Ishikawa (cell line): ENCODE measurements at regions not wholly inside any gene's neighbourhood (a gene's known extent, or its start where the extent isn't known, plus 50 kb on each side); places are given as distances from the start of the nearest gene placed in this dataset.

Experiments used
- CEBPB ChIP-seq: IDR thresholded peaks from 2 replicates; pipeline ENCODE4 v1.6.1; 2012
- CREB1 ChIP-seq: IDR thresholded peaks from 2 replicates; pipeline ENCODE4 v1.6.1; 2012; ENCODE audit warnings: low read depth
- EGR1 ChIP-seq: IDR thresholded peaks from 2 replicates; pipeline ENCODE4 v1.6.1; 2012
- EP300 ChIP-seq: IDR thresholded peaks from 2 replicates; pipeline ENCODE4 v1.6.1; 2012; ENCODE audit warnings: borderline replicate concordance
- FOXM1 ChIP-seq: IDR thresholded peaks from 2 replicates; pipeline ENCODE4 v1.6.1; 2012; ENCODE audit warnings: low read depth, borderline replicate concordance
- NFIC ChIP-seq: IDR thresholded peaks from 2 replicates; pipeline ENCODE4 v1.6.1; 2012
- RAD21 ChIP-seq: IDR thresholded peaks from 2 replicates; pipeline ENCODE4 v1.6.1; 2012; ENCODE audit warnings: low read depth
- TAF1 ChIP-seq: IDR thresholded peaks from 2 replicates; pipeline ENCODE4 v1.6.1; 2012; ENCODE audit warnings: low read depth, mild to moderate bottlenecking
- TCF12 ChIP-seq: IDR thresholded peaks from 2 replicates; pipeline ENCODE4 v1.6.1; 2012; ENCODE audit warnings: low read depth
- TEAD4 ChIP-seq: IDR thresholded peaks from 2 replicates; pipeline ENCODE4 v1.6.1; 2012
- YY1 ChIP-seq: IDR thresholded peaks from 2 replicates; pipeline ENCODE4 v1.6.1; 2012; ENCODE audit warnings: low read depth
- ZBTB7A ChIP-seq: IDR thresholded peaks from 2 replicates; pipeline ENCODE4 v1.6.1; 2012; ENCODE audit warnings: low read depth
- TF ChIP-seq, protein P1 (sequence below): IDR thresholded peaks from 2 replicates; pipeline ENCODE4 v1.6.1; 2012
- TF ChIP-seq, protein P2 (sequence below): IDR thresholded peaks from 2 replicates; pipeline ENCODE4 v1.6.1; 2012; ENCODE audit warnings: low read depth, mild to moderate bottlenecking
- TF ChIP-seq, protein P3 (sequence below): IDR thresholded peaks from 2 replicates; pipeline ENCODE4 v1.6.1; 2012

DNA sequence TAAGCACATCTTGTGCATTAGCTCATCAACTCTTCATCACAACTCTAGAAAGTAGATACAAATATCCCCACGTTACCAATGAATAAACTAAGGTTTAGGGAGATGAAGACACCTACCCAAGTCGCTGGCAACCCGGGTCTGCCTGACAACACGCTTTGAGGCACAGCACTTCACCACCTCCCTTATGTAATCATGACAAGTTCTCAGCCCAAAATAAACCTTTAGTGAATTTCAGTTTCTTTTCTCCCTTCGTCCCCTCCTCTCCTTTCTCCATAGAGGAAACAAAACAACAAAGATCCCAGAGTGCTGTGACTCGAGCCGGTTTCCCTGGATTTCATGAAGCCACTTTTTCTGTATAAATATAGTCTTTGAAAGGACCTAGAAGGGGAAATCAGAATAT is 105.4 kb downstream of the MAFB start:
- TF ChIP-seq, protein P1, sequence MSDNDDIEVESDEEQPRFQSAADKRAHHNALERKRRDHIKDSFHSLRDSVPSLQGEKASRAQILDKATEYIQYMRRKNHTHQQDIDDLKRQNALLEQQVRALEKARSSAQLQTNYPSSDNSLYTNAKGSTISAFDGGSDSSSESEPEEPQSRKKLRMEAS, result no peak

DNA sequence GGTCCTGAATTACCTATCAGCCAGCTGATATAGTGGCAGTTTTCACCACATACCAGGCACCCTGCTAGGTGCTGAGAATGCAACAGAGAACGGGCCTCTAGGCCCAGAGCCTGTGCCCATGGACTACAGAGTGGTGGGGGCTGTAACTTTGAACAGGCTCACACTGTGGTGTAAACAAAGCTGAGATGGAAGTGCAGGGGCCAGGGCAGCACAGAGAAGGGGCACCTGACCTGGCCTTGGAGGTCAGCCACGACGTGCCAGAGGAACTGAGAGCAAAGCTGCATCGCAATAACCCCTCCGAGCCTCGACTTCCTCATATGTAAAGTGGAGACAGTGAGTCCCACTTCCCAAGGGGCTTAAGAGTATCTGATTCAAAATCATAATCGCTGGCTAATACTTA is 105.8 kb downstream of the MAFB start:
- TF ChIP-seq YY1 (no peak), CREB1 (no peak), CEBPB (no peak), NFIC (no peak), EP300 (no peak)
- TF ChIP-seq, protein P1, result no peak
- TF ChIP-seq, protein P2, sequence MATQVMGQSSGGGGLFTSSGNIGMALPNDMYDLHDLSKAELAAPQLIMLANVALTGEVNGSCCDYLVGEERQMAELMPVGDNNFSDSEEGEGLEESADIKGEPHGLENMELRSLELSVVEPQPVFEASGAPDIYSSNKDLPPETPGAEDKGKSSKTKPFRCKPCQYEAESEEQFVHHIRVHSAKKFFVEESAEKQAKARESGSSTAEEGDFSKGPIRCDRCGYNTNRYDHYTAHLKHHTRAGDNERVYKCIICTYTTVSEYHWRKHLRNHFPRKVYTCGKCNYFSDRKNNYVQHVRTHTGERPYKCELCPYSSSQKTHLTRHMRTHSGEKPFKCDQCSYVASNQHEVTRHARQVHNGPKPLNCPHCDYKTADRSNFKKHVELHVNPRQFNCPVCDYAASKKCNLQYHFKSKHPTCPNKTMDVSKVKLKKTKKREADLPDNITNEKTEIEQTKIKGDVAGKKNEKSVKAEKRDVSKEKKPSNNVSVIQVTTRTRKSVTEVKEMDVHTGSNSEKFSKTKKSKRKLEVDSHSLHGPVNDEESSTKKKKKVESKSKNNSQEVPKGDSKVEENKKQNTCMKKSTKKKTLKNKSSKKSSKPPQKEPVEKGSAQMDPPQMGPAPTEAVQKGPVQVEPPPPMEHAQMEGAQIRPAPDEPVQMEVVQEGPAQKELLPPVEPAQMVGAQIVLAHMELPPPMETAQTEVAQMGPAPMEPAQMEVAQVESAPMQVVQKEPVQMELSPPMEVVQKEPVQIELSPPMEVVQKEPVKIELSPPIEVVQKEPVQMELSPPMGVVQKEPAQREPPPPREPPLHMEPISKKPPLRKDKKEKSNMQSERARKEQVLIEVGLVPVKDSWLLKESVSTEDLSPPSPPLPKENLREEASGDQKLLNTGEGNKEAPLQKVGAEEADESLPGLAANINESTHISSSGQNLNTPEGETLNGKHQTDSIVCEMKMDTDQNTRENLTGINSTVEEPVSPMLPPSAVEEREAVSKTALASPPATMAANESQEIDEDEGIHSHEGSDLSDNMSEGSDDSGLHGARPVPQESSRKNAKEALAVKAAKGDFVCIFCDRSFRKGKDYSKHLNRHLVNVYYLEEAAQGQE, result no peak

DNA sequence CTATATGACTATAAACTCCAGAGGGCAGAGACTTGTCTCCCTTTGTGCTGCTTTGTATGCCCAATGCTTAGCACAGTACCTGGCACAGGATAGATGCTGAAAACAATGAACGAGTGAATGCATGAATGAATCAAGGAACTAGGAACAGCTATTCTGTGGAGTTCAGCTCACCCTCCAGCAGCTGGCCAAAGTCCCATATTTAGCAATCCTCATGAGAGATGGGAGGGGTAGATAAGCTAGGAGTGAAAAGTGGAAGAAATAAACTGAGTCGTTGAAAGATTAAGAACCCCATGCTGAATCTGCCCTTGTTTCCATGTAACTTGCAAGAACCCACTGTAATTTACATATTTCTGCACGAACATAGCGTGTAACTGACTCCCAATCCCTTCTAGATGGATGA is 106.5 kb downstream of the MAFB start:
- TF ChIP-seq ZBTB7A, result no peak
- no peak for TF ChIP-seq TAF1
- TF ChIP-seq, protein P3, sequence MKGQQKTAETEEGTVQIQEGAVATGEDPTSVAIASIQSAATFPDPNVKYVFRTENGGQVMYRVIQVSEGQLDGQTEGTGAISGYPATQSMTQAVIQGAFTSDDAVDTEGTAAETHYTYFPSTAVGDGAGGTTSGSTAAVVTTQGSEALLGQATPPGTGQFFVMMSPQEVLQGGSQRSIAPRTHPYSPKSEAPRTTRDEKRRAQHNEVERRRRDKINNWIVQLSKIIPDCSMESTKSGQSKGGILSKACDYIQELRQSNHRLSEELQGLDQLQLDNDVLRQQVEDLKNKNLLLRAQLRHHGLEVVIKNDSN, result no peak
- TF ChIP-seq, protein P1, result no peak
- TF ChIP-seq, protein P2, result no peak
- no peak for TF ChIP-seq RAD21
- no peak for TF ChIP-seq YY1
- TF ChIP-seq NFIC, result no peak
- no peak for TF ChIP-seq CREB1
- TF ChIP-seq CEBPB, result no peak
- TF ChIP-seq FOXM1, result no peak
- TF ChIP-seq EP300, result no peak

DNA sequence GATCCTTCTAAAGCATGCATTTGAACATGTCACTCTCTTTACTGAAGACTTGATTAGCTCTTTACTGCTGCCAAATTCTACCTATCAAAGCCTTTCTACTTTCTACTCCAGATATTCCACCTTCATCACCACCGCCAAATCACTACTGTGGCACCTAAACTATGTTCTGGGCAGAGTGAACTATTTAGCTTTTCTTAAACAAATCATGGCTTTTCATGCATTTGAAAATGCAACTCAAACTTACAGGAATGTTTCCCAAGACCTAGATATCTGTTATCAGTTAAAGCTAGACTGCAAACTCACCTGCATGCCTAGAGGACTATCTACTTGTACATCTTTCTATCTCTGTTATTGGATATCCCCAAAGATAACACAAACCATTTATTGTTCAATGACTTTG is 109.3 kb downstream of the MAFB start:
- TF ChIP-seq NFIC (no peak), CEBPB (no peak), CREB1 (no peak), EP300 (no peak), TEAD4 (no peak), TAF1 (no peak), RAD21 (no peak)
- TF ChIP-seq, protein P3, result no peak

DNA sequence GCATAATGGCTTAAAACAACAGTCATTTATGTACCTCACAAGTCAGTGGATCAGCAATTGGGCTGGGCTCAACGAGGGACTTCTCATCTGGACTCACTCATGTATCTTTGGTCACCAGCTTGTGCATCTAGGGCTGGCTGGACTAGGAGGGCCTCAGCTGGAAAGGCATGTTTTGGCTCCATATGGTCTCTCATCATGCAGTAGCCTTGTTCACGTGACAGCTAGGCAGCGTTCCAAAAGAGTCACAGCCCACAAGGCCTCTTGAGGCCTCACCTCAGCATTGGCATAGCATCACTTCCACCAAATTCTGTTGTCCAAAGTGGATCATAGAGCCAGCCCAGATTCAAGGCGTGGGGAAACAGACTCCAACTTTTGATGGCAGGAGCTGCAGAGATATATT is 110.1 kb downstream of the MAFB start:
- TF ChIP-seq EP300 (no peak), CEBPB (no peak), FOXM1 (no peak), EGR1 (no peak), TCF12 (no peak)
- TF ChIP-seq, protein P3, result no peak
- TF ChIP-seq, protein P1, result no peak
- TF ChIP-seq, protein P2, result no peak
